ENCODE measurements at regions not wholly inside any gene's neighbourhood (a gene's known extent, or its start where the extent isn't known, plus 50 kb on each side); places are given as distances from the start of the nearest gene placed in this dataset.

DNA sequence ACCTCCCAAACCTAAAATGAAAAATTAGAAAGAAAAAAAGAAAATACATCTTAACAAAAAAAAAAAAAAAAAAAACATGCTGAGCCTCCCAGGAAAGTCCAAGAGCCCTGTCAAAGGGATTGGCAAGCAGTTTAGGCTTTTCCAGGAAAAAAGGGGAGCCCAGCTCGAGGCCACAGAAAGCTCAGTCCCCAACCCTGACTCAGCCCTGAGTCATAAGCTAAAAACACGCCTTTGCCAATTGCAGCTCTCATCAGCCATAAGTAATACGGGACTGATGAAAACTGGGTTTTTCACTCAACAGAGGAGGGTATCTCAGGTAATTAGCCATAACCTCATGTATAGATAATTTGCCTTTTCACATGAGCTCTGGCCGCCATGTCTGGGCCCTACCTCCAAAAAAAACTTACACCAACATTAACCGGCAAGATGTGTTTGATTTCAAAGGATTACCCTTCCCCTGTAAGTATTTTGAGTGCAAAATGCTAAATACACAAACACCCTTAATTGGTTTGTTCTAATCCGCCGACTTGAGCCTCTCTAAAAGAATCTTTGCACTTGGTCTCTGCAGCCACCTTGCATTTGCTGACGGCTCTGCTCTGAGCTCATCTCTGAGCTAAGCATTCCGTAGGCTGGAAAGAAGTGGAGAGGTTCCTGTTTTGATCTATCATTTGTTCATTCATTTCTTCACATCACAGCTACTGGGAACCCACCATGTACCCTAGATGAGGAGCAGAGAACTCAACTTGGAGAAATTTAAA lies 319.2 kb downstream of the BCL11B start:
- WGBS (ENCODE audit: insufficient coverage, insufficient read length), result no CpG with 5 or more reads among the region's 9 CpGs
- DNase-seq (ENCODE audit: low read depth, low spot score), result no peak
- H3K4me3 ChIP-seq (ENCODE audit: low read length), result no peak overlapping the region
- H3K36me3 ChIP-seq (ENCODE audit: control insufficient read depth, insufficient read depth, low read length), result no peaks in the 10 kb centered on the region
- no peak overlapping the region for H3K27ac ChIP-seq (ENCODE audit: low read length)
- no peaks in the 10 kb centered on the region for H3K27me3 ChIP-seq (ENCODE audit: control insufficient read depth, insufficient read depth, low read length)
- H3K4me1 ChIP-seq (ENCODE audit: control insufficient read depth, insufficient read depth, low read length), result no peaks in the 10 kb centered on the region
- H3K9me3 ChIP-seq (ENCODE audit: control insufficient read depth, insufficient read depth, low read length), result no peaks in the 10 kb centered on the region

- no peak for DNase-seq (ENCODE audit: low read depth, low spot score)
- Histone ChIP-seq H3K4me1 (ENCODE audit: control insufficient read depth, insufficient read depth, low read length) (no peaks in the 10 kb centered on the region), H3K9me3 (ENCODE audit: control insufficient read depth, insufficient read depth, low read length) (no peaks in the 10 kb centered on the region), H3K4me3 (ENCODE audit: low read length) (no peak overlapping the region), H3K27me3 (ENCODE audit: control insufficient read depth, insufficient read depth, low read length) (no peaks in the 10 kb centered on the region), H3K27ac (ENCODE audit: low read length) (no peak overlapping the region), H3K36me3 (ENCODE audit: control insufficient read depth, insufficient read depth, low read length) (no peaks in the 10 kb centered on the region)
- no CpG with 5 or more reads among the region's 20 CpGs for WGBS (ENCODE audit: insufficient coverage, insufficient read length)
Observed at GRCh38 chr14:98953551-98954348, 318.2 kb downstream of the BCL11B start.

- WGBS (ENCODE audit: insufficient coverage, insufficient read length), result no CpG with 5 or more reads among the region's 10 CpGs
- H3K36me3 ChIP-seq (ENCODE audit: control insufficient read depth, insufficient read depth, low read length), result no peaks in the 10 kb centered on the region
- no peaks in the 10 kb centered on the region for H3K9me3 ChIP-seq (ENCODE audit: control insufficient read depth, insufficient read depth, low read length)
- H3K4me1 ChIP-seq (ENCODE audit: control insufficient read depth, insufficient read depth, low read length), result no peaks in the 10 kb centered on the region
- no peak overlapping the region for H3K27ac ChIP-seq (ENCODE audit: low read length)
- DNase-seq (ENCODE audit: low read depth, low spot score), result no peak
- H3K27me3 ChIP-seq (ENCODE audit: control insufficient read depth, insufficient read depth, low read length), result no peaks in the 10 kb centered on the region
- no peak overlapping the region for H3K4me3 ChIP-seq (ENCODE audit: low read length)
Observed at GRCh38 chr14:98954349-98955000, 317.5 kb downstream of the BCL11B start.

DNA sequence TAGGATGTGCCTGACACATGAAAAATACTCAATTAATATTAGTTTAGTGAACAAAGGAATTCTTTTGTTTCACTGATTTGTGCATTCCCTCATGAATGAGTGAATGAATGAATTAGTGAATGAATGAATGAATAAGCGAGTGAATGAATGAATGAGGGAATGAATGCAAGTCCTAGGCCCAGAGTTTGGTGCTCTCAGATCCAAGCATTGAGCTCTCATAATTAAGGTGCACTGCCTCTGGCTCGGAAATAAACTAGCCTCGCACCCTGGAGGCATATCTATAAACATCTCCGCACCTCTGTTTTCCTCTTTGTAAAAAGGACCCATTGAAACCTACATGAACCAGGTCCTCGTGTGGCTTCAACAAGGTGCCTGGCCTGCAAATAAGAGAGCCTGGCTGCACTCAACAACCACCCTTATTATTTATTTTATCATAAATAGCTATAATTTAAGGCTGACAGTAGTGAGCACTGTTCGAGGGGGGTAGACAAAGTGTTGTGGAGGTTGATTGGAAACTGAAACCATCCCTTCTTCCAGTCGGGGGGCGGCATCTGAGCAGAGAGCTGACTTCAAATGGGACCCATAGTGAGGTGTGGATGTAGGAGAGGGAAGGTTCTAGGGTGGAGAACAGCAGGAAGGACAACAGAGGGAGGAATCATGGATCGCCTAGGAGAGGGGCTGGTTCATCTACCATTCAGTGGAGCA lies 316.8 kb downstream of the BCL11B start:
- H3K9me3 ChIP-seq (ENCODE audit: control insufficient read depth, insufficient read depth, low read length), result no peaks in the 10 kb centered on the region
- H3K36me3 ChIP-seq (ENCODE audit: control insufficient read depth, insufficient read depth, low read length), result no peaks in the 10 kb centered on the region
- WGBS (ENCODE audit: insufficient coverage, insufficient read length), result no CpG with 5 or more reads among the region's 9 CpGs
- H3K4me1 ChIP-seq (ENCODE audit: control insufficient read depth, insufficient read depth, low read length), result no peaks in the 10 kb centered on the region
- no peak for DNase-seq (ENCODE audit: low read depth, low spot score)
- H3K27me3 ChIP-seq (ENCODE audit: control insufficient read depth, insufficient read depth, low read length), result no peaks in the 10 kb centered on the region
- no peak overlapping the region for H3K27ac ChIP-seq (ENCODE audit: low read length)
- H3K4me3 ChIP-seq (ENCODE audit: low read length), result no peak overlapping the region

DNA sequence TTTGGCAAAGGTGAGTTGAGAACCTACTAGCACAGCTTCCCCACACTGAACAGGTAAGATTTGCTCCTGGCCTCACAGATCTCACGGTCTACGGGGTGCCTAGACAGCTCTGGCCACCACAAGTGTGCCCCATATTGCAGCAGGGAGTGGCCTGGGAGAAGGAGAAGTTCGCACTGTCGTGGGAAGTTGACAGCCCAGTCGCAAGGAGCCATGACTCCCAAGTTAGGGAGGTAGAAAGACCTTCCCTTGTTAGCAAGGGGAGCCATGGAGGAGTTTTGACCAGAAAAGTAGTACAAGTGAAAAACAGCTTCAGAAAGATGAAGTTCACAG lies 316.3 kb downstream of the BCL11B start:
- no peak overlapping the region for H3K4me3 ChIP-seq (ENCODE audit: low read length)
- DNase-seq (ENCODE audit: low read depth, low spot score), result no peak
- H3K27ac ChIP-seq (ENCODE audit: low read length), result no peak overlapping the region
- H3K36me3 ChIP-seq (ENCODE audit: control insufficient read depth, insufficient read depth, low read length), result no peaks in the 10 kb centered on the region
- H3K27me3 ChIP-seq (ENCODE audit: control insufficient read depth, insufficient read depth, low read length), result no peaks in the 10 kb centered on the region
- WGBS (ENCODE audit: insufficient coverage, insufficient read length), result no CpG with 5 or more reads among the region's 5 CpGs
- no peaks in the 10 kb centered on the region for H3K4me1 ChIP-seq (ENCODE audit: control insufficient read depth, insufficient read depth, low read length)
- no peaks in the 10 kb centered on the region for H3K9me3 ChIP-seq (ENCODE audit: control insufficient read depth, insufficient read depth, low read length)

- Histone ChIP-seq H3K4me1 (ENCODE audit: control insufficient read depth, insufficient read depth, low read length) (no peaks in the 10 kb centered on the region), H3K27me3 (ENCODE audit: control insufficient read depth, insufficient read depth, low read length) (no peaks in the 10 kb centered on the region), H3K27ac (ENCODE audit: low read length) (no peak overlapping the region), H3K4me3 (ENCODE audit: low read length) (no peak overlapping the region), H3K36me3 (ENCODE audit: control insufficient read depth, insufficient read depth, low read length) (no peaks in the 10 kb centered on the region), H3K9me3 (ENCODE audit: control insufficient read depth, insufficient read depth, low read length) (no peaks in the 10 kb centered on the region)
- WGBS (ENCODE audit: insufficient coverage, insufficient read length), result no CpG with 5 or more reads among the region's 7 CpGs
- DNase-seq (ENCODE audit: low read depth, low spot score), result no peak
Observed at GRCh38 chr14:98956181-98956580, 315.8 kb downstream of the BCL11B start.

DNA sequence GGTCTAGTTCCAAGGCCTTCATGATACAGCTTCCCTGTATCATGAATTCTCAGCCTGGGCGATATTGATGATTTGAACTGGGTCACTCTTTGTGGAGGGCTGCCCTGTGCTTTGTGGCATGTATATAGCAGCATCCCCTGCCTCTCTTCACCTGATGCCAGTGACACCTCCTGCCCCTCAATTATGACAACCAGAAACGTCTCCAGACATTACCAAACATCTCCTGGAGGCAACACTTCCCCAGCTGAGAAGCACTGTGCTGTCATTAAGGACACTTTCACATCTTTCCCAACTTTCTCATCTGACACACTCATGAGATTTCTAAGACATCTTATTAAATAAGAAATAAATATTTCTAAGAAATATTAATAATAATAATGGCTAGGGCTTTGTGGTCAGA lies 315.3 kb downstream of the BCL11B start:
- H3K4me1 ChIP-seq (ENCODE audit: control insufficient read depth, insufficient read depth, low read length), result no peaks in the 10 kb centered on the region
- WGBS (ENCODE audit: insufficient coverage, insufficient read length), result no CpG with 5 or more reads among the region's 2 CpGs
- H3K27me3 ChIP-seq (ENCODE audit: control insufficient read depth, insufficient read depth, low read length), result no peaks in the 10 kb centered on the region
- DNase-seq (ENCODE audit: low read depth, low spot score), result no peak
- H3K9me3 ChIP-seq (ENCODE audit: control insufficient read depth, insufficient read depth, low read length), result no peaks in the 10 kb centered on the region
- no peak overlapping the region for H3K27ac ChIP-seq (ENCODE audit: low read length)
- no peak overlapping the region for H3K4me3 ChIP-seq (ENCODE audit: low read length)
- H3K36me3 ChIP-seq (ENCODE audit: control insufficient read depth, insufficient read depth, low read length), result no peaks in the 10 kb centered on the region

DNA sequence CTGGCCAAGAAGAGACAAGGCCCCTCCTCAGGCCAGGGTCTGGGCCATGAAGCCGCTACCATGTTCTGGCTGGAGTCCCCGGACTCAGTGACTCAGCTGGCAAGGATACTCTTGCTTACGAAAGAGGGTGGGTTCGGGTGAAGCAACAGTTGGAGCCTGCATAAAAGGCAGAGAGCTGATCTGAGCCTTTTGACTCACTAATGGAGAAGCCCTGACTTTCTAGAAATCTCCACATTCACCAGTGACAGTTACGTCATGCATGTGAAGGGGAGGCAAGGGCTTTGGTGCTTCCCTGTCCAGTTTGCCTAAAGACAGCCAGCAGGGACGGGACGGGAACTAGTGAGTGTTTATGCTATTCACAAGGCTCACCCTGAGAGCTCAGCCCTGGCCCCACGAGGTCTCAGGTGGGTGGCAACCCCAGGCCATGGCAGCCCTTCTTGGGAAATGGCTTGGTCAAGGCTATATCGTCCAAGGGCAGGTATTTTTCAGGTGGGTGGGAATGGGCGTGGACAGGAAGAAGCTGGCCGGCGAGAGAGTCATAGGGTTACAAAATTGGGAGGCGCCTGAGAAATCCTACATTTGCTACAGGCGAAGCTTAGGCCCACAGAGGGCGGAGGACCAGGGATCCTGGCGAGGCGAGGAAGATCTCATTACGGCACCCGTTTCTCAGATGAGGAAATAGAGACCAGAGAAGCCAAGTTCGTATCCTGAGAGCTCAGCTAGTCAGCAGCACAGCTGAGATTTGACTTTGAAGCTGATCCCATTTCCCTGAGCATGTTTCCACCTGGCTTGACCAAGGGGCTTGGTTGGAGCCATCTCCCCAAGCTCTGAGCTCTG lies 314.6 kb downstream of the BCL11B start:
- DNase-seq (ENCODE audit: low read depth, low spot score), result no peak
- Histone ChIP-seq H3K27me3 (ENCODE audit: control insufficient read depth, insufficient read depth, low read length) (no peaks in the 10 kb centered on the region), H3K9me3 (ENCODE audit: control insufficient read depth, insufficient read depth, low read length) (no peaks in the 10 kb centered on the region), H3K4me1 (ENCODE audit: control insufficient read depth, insufficient read depth, low read length) (no peaks in the 10 kb centered on the region), H3K36me3 (ENCODE audit: control insufficient read depth, insufficient read depth, low read length) (no peaks in the 10 kb centered on the region), H3K4me3 (ENCODE audit: low read length) (no peak overlapping the region), H3K27ac (ENCODE audit: low read length) (no peak overlapping the region)
- WGBS (ENCODE audit: insufficient coverage, insufficient read length), result no CpG with 5 or more reads among the region's 20 CpGs

DNA sequence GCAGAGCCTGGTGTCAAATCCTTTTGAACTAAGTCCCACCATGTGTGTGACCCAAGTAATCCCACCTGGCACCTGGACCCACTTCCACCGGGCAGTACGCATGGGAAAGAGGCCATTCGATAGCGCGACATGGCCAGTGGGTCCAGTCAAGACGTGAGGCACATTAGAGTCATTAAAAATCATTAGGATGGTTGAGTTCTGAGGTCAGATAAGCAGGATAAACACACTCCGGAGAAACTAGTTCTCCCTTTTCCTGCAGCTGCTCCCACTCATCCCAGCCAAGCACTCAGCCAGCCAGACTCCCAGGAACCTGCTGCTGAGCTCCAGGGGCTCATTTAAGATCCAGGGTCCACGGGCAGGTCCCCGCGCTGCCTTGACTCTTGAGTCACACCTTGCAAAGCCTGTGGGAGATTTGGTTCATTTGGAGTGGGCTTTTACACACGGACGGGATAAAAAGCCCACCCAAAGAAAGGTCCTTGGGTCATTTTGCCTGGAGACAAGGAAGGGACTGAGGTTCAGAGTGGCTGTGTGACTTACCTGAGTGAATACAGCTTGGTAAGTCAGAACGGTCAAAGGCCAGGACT lies 313.9 kb downstream of the BCL11B start:
- DNase-seq (ENCODE audit: low read depth, low spot score), result no peak
- H3K4me3 ChIP-seq (ENCODE audit: low read length), result no peak overlapping the region
- no peaks in the 10 kb centered on the region for H3K9me3 ChIP-seq (ENCODE audit: control insufficient read depth, insufficient read depth, low read length)
- no peak overlapping the region for H3K27ac ChIP-seq (ENCODE audit: low read length)
- H3K4me1 ChIP-seq (ENCODE audit: control insufficient read depth, insufficient read depth, low read length), result no peaks in the 10 kb centered on the region
- H3K36me3 ChIP-seq (ENCODE audit: control insufficient read depth, insufficient read depth, low read length), result no peaks in the 10 kb centered on the region
- no CpG with 5 or more reads among the region's 13 CpGs for WGBS (ENCODE audit: insufficient coverage, insufficient read length)
- H3K27me3 ChIP-seq (ENCODE audit: control insufficient read depth, insufficient read depth, low read length), result no peaks in the 10 kb centered on the region
